OCI-LY7 (cell line): ENCODE measurements at regions not wholly inside any gene's neighbourhood (a gene's known extent, or its start where the extent isn't known, plus 50 kb on each side); places are given as distances from the start of the nearest gene placed in this dataset.

Source experiments
- BruUV-seq: library from RNA; stranded (reverse); fragments of 400-500 nt; replicated peaks from 2 replicates; lab custom pipeline; 2021; lab: Mats Ljungman, UMichigan
- CTCF ChIA-PET: fragments of 300-600 bp; sonication (Branson Sonifier 250); formaldehyde crosslinking; loops from one replicate; lab custom pipeline; 2022; ENCODE audit warnings: antibody characterized with exemption; ENCODE audit not compliant: unreplicated experiment; lab: Charles Lee
- POLR2A ChIA-PET: fragments of 300-600 bp; sonication (Branson Sonifier 250); formaldehyde crosslinking; loops from one replicate; lab custom pipeline; 2022; ENCODE audit warnings: antibody characterized with exemption; lab: Charles Lee
- DNase-seq: peaks from one replicate; pipeline ENCODE4 v3.0.0-alpha.2; 2015; ENCODE audit warnings: low spot score
- H2AFZ ChIP-seq: fragments of 200-600 bp; sonication (generic), shearing (Covaris generic); 2 replicates; pipeline ENCODE4 v1.6.1; 2014; ENCODE audit warnings: mild to moderate bottlenecking, antibody characterized with exemption, low read length, moderate library complexity
- H3K27ac ChIP-seq: fragments of 200-600 bp; sonication (generic); 2 replicates; pipeline ENCODE4 v1.5.1; 2014; ENCODE audit warnings: mixed run types, low read depth, mild to moderate bottlenecking, moderate library complexity, low read length, inconsistent platforms; ENCODE audit not compliant: poor library complexity, severe bottlenecking
- H3K36me3 ChIP-seq: fragments of 200-600 bp; sonication (generic); 2 replicates; pipeline ENCODE4 v1.6.1; 2014; ENCODE audit warnings: mild to moderate bottlenecking, antibody characterized with exemption, low read length, moderate library complexity, mixed read lengths; ENCODE audit not compliant: insufficient read depth
- H3K4me1 ChIP-seq: fragments of 200-600 bp; sonication (generic); 2 replicates; pipeline ENCODE4 v1.5.1; 2014; ENCODE audit warnings: mild to moderate bottlenecking, low read length; ENCODE audit not compliant: insufficient read depth, poor library complexity, severe bottlenecking
- H3K4me2 ChIP-seq: fragments of 200-600 bp; sonication (generic); 2 replicates; pipeline ENCODE4 v1.6.1; 2014; ENCODE audit warnings: mild to moderate bottlenecking, low read length
- H3K4me3 ChIP-seq: fragments of 200-600 bp; sonication (generic); 2 replicates; pipeline ENCODE4 v1.5.1; 2014; ENCODE audit warnings: mild to moderate bottlenecking, low read depth, low read length; ENCODE audit not compliant: poor library complexity, severe bottlenecking
- H3K79me2 ChIP-seq: fragments of 200-600 bp; sonication (generic); 2 replicates; pipeline ENCODE4 v1.6.1; 2016; ENCODE audit warnings: low read depth, mild to moderate bottlenecking, low read length, moderate library complexity, mixed read lengths; ENCODE audit not compliant: insufficient read depth
- H3K9me2 ChIP-seq: fragments of 200-600 bp; sonication (generic); 2 replicates; pipeline ENCODE4 v1.6.1; 2016; ENCODE audit warnings: mild to moderate bottlenecking, low read length, mixed read lengths; ENCODE audit not compliant: insufficient read depth
- H3K9me3 ChIP-seq: fragments of 200-600 bp; sonication (generic); 2 replicates; pipeline ENCODE4 v1.6.1; 2014; ENCODE audit warnings: mild to moderate bottlenecking, mixed run types, low read length, mixed read lengths
- H4K20me1 ChIP-seq: fragments of 200-600 bp; sonication (generic); 2 replicates; pipeline ENCODE4 v1.6.1; 2014; ENCODE audit warnings: mild to moderate bottlenecking, antibody characterized with exemption, low read length, moderate library complexity, mixed read lengths; ENCODE audit not compliant: insufficient read depth
- EZH2phosphoT487 ChIP-seq: fragments of 200-600 bp; sonication (generic); IDR thresholded peaks from 2 replicates; pipeline ENCODE4 v1.6.1; 2018; ENCODE audit warnings: low read depth, borderline replicate concordance, mild to moderate bottlenecking, mixed run types, antibody characterized with exemption, low read length, moderate library complexity, mixed read lengths
- intact Hi-C: fragments of 100-400 bp; cut with micrococcal nuclease; formaldehyde crosslinking; loops from one replicate; pipeline ENCODE4 v1.10.0; 2022; ENCODE audit not compliant: unreplicated experiment
- TF ChIP-seq, protein P1 (sequence below): fragments of 200-600 bp; sonication (generic); conservative IDR thresholded peaks from 2 replicates; pipeline ENCODE4 v1.5.1; 2014; ENCODE audit warnings: mild to moderate bottlenecking, antibody characterized with exemption, low read length, moderate library complexity, mixed read lengths

DNA sequence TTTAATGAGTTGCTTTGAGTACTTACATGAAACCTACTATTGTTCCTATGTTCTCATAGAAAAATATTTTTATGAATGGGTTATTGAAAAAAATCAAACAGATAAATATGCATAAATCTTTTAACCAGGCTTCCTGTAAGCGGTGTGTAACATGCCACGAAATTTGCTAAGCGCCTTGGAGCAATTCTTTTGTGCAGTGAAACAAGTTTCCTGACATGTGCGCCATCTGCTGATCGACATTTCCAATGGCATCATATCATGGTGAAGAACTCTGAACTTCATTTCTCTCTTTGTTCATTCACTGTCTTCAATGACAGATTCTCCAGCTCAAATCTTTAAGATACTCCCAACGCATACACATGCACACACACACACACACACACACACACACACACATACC, 145.6 kb upstream of the NAV3 start:
- H4K20me1 ChIP-seq = no peaks in the 10 kb centered on the region
- H3K36me3 ChIP-seq = no peaks in the 10 kb centered on the region
- no peaks in the 10 kb centered on the region for H3K4me1 ChIP-seq
- H3K4me3 ChIP-seq = no peak overlapping the region
- TF ChIP-seq, protein P1, sequence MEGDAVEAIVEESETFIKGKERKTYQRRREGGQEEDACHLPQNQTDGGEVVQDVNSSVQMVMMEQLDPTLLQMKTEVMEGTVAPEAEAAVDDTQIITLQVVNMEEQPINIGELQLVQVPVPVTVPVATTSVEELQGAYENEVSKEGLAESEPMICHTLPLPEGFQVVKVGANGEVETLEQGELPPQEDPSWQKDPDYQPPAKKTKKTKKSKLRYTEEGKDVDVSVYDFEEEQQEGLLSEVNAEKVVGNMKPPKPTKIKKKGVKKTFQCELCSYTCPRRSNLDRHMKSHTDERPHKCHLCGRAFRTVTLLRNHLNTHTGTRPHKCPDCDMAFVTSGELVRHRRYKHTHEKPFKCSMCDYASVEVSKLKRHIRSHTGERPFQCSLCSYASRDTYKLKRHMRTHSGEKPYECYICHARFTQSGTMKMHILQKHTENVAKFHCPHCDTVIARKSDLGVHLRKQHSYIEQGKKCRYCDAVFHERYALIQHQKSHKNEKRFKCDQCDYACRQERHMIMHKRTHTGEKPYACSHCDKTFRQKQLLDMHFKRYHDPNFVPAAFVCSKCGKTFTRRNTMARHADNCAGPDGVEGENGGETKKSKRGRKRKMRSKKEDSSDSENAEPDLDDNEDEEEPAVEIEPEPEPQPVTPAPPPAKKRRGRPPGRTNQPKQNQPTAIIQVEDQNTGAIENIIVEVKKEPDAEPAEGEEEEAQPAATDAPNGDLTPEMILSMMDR = peak; percentile 78
- TF ChIP-seq EZH2phosphoT487 = no peak
- BruUV-seq = no TSS peak
- POLR2A ChIA-PET = interaction anchor here (0.5 kb wide), 1 partner anchor 40 kb away, joined by 3 read pairs; no protein-coding TSS in a partner anchor
- no peak overlapping the region for H3K4me2 ChIP-seq
- no peak overlapping the region for H3K27ac ChIP-seq
- H3K79me2 ChIP-seq = no peaks in the 10 kb centered on the region
- H2AFZ ChIP-seq = no peak overlapping the region
- H3K9me2 ChIP-seq = no peaks in the 10 kb centered on the region
- CTCF ChIA-PET = no interaction called here
- DNase-seq = peak; percentile 55
- no peaks in the 10 kb centered on the region for H3K9me3 ChIP-seq
- intact Hi-C loops = loop anchor here (10.0 kb wide), 1 partner anchor 640 kb away; no protein-coding TSS in a partner anchor

DNA sequence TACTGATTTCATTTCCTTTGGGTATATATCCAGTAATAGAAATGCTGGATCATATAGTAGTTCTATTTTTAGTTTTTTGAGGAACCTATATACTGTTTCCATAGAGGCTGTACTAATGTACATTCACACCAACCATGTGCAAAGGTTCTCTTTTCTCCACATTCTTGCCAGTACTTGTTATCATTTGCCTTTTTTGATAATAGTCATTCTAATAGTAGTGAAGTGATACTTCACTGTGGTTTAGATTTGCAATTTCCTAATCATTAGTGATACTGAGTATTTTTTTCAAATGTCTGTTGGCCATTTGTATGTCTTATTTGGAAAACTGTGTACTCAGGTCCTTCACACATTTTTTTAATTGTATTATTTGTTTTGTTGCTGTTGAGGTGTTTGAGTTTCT, 148.2 kb upstream of the NAV3 start:
- TF ChIP-seq, protein P1 = no peak
- no peak for TF ChIP-seq EZH2phosphoT487
- no peak overlapping the region for H3K4me3 ChIP-seq
- H4K20me1 ChIP-seq = no peaks in the 10 kb centered on the region
- no peak overlapping the region for H3K4me2 ChIP-seq
- H3K27ac ChIP-seq = no peak overlapping the region
- BruUV-seq = no TSS peak
- DNase-seq = no peak
- ChIA-PET CTCF (no interaction called here), POLR2A (no interaction called here)
- no peak overlapping the region for H2AFZ ChIP-seq
- H3K36me3 ChIP-seq = no peaks in the 10 kb centered on the region
- H3K9me3 ChIP-seq = no peaks in the 10 kb centered on the region
- no peaks in the 10 kb centered on the region for H3K4me1 ChIP-seq
- H3K9me2 ChIP-seq = no peaks in the 10 kb centered on the region
- H3K79me2 ChIP-seq = no peaks in the 10 kb centered on the region
- intact Hi-C loops = loop anchor here (10.0 kb wide), 1 partner anchor 638 kb away; no protein-coding TSS in a partner anchor

DNA sequence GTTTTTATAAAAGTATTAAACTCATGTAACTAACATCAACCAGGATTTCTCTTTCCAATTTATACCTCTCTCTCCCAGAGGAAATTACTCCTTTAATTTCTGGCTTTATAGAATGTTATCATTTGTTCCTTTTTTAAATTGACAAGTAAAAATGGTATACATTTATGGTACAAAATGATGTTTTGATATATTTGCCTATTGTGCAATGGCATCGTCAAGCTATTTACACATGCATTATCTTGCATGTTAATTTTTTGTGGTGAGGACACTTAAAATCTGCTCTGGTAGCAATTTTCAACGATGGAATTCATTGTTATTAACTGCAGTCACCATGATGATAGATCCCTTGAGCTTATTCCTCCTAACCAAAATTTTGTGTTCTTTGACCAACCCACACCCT, 149.0 kb upstream of the NAV3 start:
- Histone ChIP-seq H3K36me3 (no peaks in the 10 kb centered on the region), H3K79me2 (no peaks in the 10 kb centered on the region), H3K4me3 (no peak overlapping the region), H3K9me3 (no peaks in the 10 kb centered on the region), H3K9me2 (no peaks in the 10 kb centered on the region), H4K20me1 (no peaks in the 10 kb centered on the region), H2AFZ (no peak overlapping the region), H3K4me2 (no peak overlapping the region), H3K4me1 (no peaks in the 10 kb centered on the region), H3K27ac (no peak overlapping the region)
- POLR2A ChIA-PET = no interaction called here
- no TSS peak for BruUV-seq
- DNase-seq = no peak
- intact Hi-C loops = loop anchor here (10.0 kb wide), 1 partner anchor 637 kb away; no protein-coding TSS in a partner anchor
- CTCF ChIA-PET = no interaction called here
- TF ChIP-seq, protein P1 = no peak
- no peak for TF ChIP-seq EZH2phosphoT487
